SU-DHL-6 (cell line): ENCODE measurements at regions not wholly inside any gene's neighbourhood (a gene's known extent, or its start where the extent isn't known, plus 50 kb on each side); places are given as distances from the start of the nearest gene placed in this dataset.

Experiments used
- EZH2phosphoT487 ChIP-seq: fragments of 200-600 bp; sonication (generic), shearing (Covaris generic); conservative IDR thresholded peaks from 2 replicates; pipeline ENCODE4 v1.6.1; 2018; ENCODE audit warnings: mild to moderate bottlenecking, antibody characterized with exemption, low read length, moderate library complexity, mixed read lengths
- TF ChIP-seq, protein P1 (sequence below): fragments of 200-600 bp; sonication (generic); IDR thresholded peaks from one replicate; pipeline ENCODE4 v1.5.1; 2017; ENCODE audit warnings: antibody characterized with exemption, mild to moderate bottlenecking, low read length, moderate library complexity; ENCODE audit not compliant: insufficient read depth, poor library complexity, severe bottlenecking

DNA sequence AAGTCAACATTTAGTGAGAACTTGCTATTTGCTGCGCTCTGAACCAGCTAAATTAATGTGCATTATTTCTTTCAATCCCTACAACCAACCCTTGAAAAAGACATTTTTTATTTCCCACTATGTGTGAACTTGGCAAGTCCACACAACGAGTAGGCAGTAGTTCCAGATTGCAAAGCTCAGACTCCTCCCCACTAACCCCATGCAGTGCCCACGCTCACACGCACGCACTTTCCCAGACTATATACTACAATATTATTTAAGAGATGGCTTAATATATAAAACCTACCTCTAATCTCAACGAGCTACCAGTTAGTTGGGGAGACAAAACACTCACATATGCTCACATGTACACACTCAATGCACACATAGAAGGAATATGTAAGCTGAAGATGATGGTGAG is 671.2 kb downstream of the LMO4 start:
- TF ChIP-seq, protein P1, sequence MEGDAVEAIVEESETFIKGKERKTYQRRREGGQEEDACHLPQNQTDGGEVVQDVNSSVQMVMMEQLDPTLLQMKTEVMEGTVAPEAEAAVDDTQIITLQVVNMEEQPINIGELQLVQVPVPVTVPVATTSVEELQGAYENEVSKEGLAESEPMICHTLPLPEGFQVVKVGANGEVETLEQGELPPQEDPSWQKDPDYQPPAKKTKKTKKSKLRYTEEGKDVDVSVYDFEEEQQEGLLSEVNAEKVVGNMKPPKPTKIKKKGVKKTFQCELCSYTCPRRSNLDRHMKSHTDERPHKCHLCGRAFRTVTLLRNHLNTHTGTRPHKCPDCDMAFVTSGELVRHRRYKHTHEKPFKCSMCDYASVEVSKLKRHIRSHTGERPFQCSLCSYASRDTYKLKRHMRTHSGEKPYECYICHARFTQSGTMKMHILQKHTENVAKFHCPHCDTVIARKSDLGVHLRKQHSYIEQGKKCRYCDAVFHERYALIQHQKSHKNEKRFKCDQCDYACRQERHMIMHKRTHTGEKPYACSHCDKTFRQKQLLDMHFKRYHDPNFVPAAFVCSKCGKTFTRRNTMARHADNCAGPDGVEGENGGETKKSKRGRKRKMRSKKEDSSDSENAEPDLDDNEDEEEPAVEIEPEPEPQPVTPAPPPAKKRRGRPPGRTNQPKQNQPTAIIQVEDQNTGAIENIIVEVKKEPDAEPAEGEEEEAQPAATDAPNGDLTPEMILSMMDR = no peak
- no peak for TF ChIP-seq EZH2phosphoT487
